ENCODE measurements at regions not wholly inside any gene's neighbourhood (a gene's known extent, or its start where the extent isn't known, plus 50 kb on each side); places are given as distances from the start of the nearest gene placed in this dataset.

DNA sequence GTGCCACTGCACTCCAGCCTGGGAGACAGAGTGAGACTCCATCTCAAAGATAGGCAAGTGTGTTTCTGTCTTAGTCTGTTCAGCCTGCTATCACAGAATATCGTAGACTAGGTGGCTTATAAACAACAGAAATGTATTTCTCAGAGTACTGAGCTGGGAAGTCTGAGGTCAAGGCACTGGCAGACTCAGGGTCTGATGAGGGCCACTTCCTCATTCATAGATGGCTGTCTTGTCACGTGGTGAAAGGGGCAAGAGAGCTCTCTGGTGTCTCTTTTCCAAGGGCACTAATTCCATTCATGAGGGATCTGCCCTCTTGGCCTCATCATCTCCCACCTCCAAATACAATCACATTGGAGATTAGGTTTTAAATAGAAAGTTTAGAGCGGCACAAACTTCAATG, 95.6 kb upstream of the PHACTR3 start:
- DNase-seq: no peak

GRCh38 chr20:59512651-59513050, 91.7 kb upstream of the PHACTR3 start:
- DNase-seq: no peak

DNA sequence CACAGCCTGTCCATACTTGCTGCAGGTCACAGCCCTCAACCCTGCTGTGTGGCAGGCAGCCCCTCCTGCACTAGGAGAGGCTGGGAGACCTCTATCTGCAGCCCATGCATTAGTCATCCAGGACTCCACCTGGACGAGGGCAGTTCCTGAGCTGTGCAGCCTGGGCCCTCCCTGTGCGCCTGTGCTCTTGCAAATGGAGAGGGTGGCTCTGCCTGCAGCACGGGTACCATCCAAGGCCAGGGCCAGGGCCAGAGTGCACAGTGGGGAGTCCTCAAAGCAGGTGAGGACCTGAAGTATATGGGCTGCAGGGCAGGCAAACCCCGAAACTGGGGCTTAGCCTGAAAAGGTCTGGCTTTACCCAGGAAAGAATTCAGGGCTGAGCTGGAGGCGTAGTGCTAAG, 89.8 kb upstream of the PHACTR3 start:
- no peak for DNase-seq

DNA sequence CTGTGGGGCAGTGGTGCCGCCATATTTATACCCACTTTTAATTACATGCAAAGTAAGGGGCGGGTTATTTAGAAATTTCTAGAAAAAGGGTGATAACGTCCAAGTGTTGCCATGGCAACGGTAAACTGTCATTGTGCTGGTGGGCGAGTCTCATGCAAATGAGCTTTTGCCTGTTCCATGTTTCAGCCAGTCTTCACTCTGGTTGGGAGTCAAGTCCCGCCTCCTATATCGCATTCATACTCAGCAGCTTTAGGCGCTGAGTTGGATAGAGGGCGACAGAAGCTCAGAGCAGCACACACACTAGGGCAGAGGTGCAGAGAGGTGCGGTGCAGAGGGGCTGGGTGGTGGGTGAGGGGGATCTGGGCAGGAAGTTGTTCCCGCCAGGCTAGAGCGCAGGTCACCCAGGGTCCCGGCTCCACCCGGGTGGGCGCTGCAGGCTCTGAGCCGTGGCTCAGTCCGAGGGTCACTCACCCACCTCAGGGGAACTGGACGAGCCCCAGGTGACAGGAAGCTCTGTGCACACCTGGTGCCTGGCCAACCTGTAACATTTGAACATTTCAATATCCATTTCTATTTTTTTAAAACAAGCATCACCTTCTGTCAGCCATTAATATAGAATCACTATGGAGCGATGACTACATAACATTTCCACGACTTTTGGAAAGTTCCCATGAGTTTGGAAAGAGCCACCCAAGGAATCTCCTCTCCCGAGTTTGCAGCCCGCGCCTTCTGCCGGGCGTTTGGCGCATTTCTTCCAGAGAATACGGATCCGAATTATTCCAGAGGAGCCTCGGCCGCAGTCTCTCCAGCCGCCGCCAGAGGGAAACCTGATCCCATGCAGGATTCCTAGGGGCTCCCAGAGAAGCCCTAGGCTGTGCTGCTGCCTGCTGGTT, 89.1 kb upstream of the PHACTR3 start:
- DNase-seq: peak; percentile 15

GRCh38 chr20:59515906-59516209, 88.5 kb upstream of the PHACTR3 start:
- DNase-seq: no peak

DNA sequence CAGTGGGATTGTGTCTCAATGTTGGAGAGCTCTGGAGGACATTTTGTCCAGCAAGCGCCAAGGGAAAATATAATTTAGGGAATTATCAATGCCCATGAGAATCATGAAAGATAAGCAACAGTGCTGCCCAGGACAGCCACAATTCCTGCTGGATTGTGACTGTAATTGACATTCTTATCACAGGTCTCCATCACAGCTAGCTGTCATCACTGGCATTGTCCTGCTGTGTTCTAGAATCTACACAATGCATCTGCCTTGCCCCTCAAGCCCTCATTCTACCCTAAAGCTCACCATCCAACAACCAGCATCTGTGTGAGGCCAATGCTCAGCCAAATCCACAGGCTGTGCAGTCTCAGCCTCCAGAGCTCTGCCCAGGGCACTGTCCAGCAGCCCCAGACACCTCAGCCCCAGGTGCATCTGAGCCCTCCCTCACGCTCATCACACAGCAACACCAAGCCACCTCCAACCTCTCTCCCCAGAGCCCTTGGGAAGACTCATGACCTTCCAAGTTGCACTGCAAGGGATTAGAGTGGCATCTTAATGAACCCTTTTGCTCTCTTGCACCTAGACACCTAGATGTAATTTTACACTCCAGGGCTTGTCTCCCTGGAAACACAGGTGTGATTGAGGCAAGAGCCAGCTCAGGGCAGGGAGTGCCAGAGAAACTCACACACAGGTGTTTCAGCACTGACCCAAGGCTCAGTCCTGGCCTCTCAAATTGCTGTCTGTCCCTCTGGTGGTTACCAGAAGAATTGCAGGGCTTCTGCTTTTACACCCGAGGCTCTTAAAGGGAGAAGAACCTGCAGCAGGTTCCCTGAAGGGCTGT, 85.2 kb upstream of the PHACTR3 start:
- DNase-seq: peak; percentile 32

DNA sequence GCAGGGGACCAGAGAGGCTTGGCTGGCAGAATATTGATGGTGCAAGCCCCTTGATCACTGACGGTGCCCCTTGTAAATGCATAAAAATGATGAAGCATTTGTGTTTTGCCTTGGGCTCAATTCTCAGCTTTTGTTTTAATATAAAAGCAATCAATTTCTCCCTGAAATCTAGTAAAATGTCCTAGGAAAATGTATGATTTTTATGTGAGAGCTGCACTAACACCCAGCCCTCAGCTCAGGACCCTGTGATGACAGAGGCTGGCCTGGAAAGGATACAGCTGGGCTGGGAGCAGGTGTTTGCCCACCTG, 84.7 kb upstream of the PHACTR3 start:
- no peak for DNase-seq

DNA sequence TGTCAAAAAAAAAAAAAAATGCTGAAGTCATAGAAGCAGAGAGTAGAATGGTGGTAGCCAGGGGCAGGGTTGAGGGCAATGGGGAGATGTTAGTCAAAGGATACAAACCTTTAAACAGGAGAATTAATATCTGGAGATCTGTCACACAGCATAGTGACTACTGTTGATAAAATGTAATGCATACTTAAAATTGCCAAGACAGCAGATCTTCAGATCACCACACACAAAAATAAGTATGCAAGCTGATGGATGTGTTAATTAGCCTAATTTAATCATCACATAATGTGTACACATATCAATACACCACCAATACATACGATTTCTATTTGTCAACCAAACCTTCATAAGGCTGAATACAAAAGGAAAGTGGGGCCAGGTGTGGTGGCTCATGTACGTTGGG, 83.5 kb upstream of the PHACTR3 start:
- DNase-seq: no peak

- peak; percentile 1 for DNase-seq
These were observed 78.7 kb upstream of the PHACTR3 start for GRCh38 chr20:59525500-59526241.

GRCh38 chr20:59526242-59527225, 77.8 kb upstream of the PHACTR3 start:
- no peak for DNase-seq

DNA sequence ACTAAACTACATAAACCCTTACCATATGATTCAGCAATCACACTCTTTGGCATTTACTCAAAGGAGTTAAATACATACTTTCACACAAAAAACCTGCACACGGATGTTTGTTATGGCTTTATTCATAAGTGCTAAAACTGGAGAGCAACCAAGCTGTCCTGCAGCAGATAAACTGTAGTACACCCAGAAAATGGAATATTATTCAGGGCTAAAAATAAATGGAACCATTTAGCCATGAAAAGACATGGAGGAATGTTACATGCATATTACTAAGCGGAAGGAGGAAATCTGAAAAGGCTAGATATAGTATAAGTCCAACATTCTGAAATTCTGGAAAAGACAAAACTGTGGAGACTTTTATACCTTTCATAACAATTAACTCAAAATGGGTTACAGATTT, 73.6 kb upstream of the PHACTR3 start:
- DNase-seq: no peak

GRCh38 chr20:59537991-59538390, 66.3 kb upstream of the PHACTR3 start:
- DNase-seq: no peak

DNA sequence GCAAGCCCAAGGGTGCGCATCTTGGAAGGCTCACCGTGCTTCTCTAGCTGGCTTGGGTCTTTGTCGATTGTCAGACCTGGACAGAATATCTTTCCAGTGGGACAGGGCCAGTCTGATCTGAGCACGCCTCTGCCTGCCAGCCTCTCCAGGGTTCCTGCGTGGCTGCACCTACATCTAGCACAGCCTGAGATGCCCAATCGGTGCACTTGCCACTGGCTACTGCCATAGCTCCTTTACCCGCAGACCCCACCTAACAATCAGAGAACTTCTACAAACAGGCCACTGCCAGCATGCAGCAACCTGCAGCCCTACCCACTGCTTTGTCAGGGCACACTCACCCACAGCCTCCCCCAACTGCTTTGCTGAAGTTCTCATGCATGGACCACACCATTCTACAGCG, 56.7 kb upstream of the PHACTR3 start:
- no peak for DNase-seq
